ENCODE measurements at regions not wholly inside any gene's neighbourhood (a gene's known extent, or its start where the extent isn't known, plus 50 kb on each side); places are given as distances from the start of the nearest gene placed in this dataset.

- DNase-seq = no peak
Measured at GRCh38 chr4:174438711-174439110, 83.6 kb downstream of the HPGD start.

- DNase-seq = no peak
Measured at GRCh38 chr4:174437749-174438148, 84.5 kb downstream of the HPGD start.

- DNase-seq = no peak
Measured at GRCh38 chr4:174437324-174437723, 85.0 kb downstream of the HPGD start.

GRCh38 chr4:174436377-174436776 is 85.9 kb downstream of the HPGD start:
- no peak for DNase-seq

- DNase-seq = no peak
Measured at GRCh38 chr4:174435974-174436373, 86.3 kb downstream of the HPGD start.

- no peak for DNase-seq
Measured at GRCh38 chr4:174434455-174434854, 87.8 kb downstream of the HPGD start.

GRCh38 chr4:174430576-174430975 is 91.7 kb downstream of the HPGD start:
- no peak for DNase-seq

GRCh38 chr4:174429701-174430410 is 92.4 kb downstream of the HPGD start:
- DNase-seq = no peak

GRCh38 chr4:174427571-174428140 is 94.6 kb downstream of the HPGD start:
- no peak for DNase-seq

GRCh38 chr4:174425669-174426068 is 96.6 kb downstream of the HPGD start:
- no peak for DNase-seq

GRCh38 chr4:174423257-174423944 is 98.9 kb downstream of the HPGD start:
- DNase-seq = peak; percentile 63

GRCh38 chr4:174422893-174423256 is 99.4 kb downstream of the HPGD start:
- DNase-seq = no peak

- DNase-seq = no peak
Measured at GRCh38 chr4:174420316-174420715, 102.0 kb downstream of the HPGD start.

GRCh38 chr4:174418640-174419212 is 103.6 kb downstream of the HPGD start:
- no peak for DNase-seq

- no peak for DNase-seq
Measured at GRCh38 chr4:174408841-174409552, 113.3 kb downstream of the HPGD start.

- DNase-seq = no peak
Measured at GRCh38 chr4:174406383-174406782, 115.9 kb downstream of the HPGD start.

GRCh38 chr4:174405923-174406322 is 116.4 kb downstream of the HPGD start:
- no peak for DNase-seq

- no peak for DNase-seq
Measured at GRCh38 chr4:174404677-174405076, 117.6 kb downstream of the HPGD start.

GRCh38 chr4:174403177-174403543 is 119.1 kb downstream of the HPGD start:
- no peak for DNase-seq

GRCh38 chr4:174402470-174403176 is 118.9 kb downstream of the CEP44 start:
- no peak for DNase-seq

GRCh38 chr4:174401471-174402130 is 117.9 kb downstream of the CEP44 start:
- no peak for DNase-seq

All from islet precursor cell (in vitro differentiated cells).